ENCODE measurements at regions not wholly inside any gene's neighbourhood (a gene's known extent, or its start where the extent isn't known, plus 50 kb on each side); places are given as distances from the start of the nearest gene placed in this dataset.

GRCh38 chr5:145489516-145489915 is 345.6 kb downstream of the PRELID2 start:
- TF ChIP-seq CTCF (IDR thresholded peaks at IDR 0.05) (no peak), POLR2A (IDR thresholded peaks at IDR 0.05) (no peak)
